Glutamatergic neuron (in vitro differentiated cells): ENCODE measurements at regions not wholly inside any gene's neighbourhood (a gene's known extent, or its start where the extent isn't known, plus 50 kb on each side); places are given as distances from the start of the nearest gene placed in this dataset.
A peak's percentile ranks its signal among the peaks of the same experiment; 100 is the strongest.

Experiments
- DNase-seq: peaks from one replicate; pipeline ENCODE4 v3.0.0; 2022
- H3K27ac Mint-ChIP-seq: one replicate; pipeline ENCODE4 v1.8.0; 2020; ENCODE audit warnings: mild to moderate bottlenecking, mixed read lengths, inconsistent platforms; ENCODE audit not compliant: unreplicated experiment
- H3K27me3 Mint-ChIP-seq: one replicate; pipeline ENCODE4 v1.8.0; 2020; ENCODE audit warnings: mild to moderate bottlenecking, moderate library complexity, mixed read lengths, inconsistent platforms; ENCODE audit not compliant: unreplicated experiment
- H3K36me3 Mint-ChIP-seq: one replicate; pipeline ENCODE4 v1.8.0; 2020; ENCODE audit warnings: mild to moderate bottlenecking, mixed read lengths, inconsistent platforms; ENCODE audit not compliant: unreplicated experiment
- H3K4me1 Mint-ChIP-seq: one replicate; pipeline ENCODE4 v1.8.0; 2020; ENCODE audit warnings: mild to moderate bottlenecking, low read depth, mixed read lengths, inconsistent platforms; ENCODE audit not compliant: unreplicated experiment
- H3K4me3 Mint-ChIP-seq: one replicate; pipeline ENCODE4 v1.8.0; 2020; ENCODE audit warnings: mild to moderate bottlenecking, mixed read lengths, inconsistent platforms; ENCODE audit not compliant: unreplicated experiment
- H3K9me3 Mint-ChIP-seq: one replicate; pipeline ENCODE4 v1.8.0; 2020; ENCODE audit warnings: mild to moderate bottlenecking, moderate library complexity, mixed read lengths, inconsistent platforms; ENCODE audit not compliant: unreplicated experiment
- TF ChIP-seq, protein P1 (sequence below): fragments of 200-600 bp; sonication (generic); IDR thresholded peaks from one replicate; pipeline ENCODE4 v1.5.0; 2021; ENCODE audit not compliant: partially characterized antibody, unreplicated experiment

DNA sequence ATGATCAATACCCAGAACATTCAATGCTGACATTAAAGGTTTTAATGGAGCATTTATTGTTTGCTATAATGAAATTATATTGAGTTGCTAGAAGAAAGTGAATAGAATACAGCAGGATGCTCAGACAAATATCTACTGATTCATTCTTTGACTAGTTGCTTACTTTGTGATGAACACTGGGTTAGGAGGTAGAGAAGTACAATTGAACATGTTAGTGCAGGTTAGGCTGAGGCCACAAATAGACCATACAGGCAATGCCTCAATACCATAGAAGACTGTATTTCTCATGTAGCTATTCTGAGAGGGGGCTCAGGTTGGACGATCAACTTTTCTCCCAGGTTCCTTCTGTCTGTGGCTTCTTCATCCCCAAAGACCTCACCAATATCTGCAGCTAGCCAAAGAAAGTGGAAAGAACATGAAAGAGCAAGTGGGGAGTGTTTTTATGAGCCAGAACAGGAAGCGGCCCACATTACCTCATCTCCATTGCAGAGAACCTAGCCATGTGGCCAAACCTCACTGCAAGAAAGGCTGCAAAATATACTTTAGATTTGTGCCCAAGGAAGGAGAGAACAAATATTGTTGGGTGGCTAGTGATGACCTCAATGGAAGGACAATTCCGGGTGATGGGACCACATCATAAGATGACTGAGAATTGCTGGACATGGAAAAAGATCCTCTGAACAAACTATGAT, 180.3 kb upstream of the GATB start:
- no peak overlapping the region for H3K27ac Mint-ChIP-seq
- no peak overlapping the region for H3K4me3 Mint-ChIP-seq
- peaks cover 9% of the 10 kb centered on the region for H3K4me1 Mint-ChIP-seq
- peaks cover 21% of the 10 kb centered on the region for H3K36me3 Mint-ChIP-seq
- DNase-seq, result no peak
- H3K9me3 Mint-ChIP-seq, result peaks cover 1% of the 10 kb centered on the region
- H3K27me3 Mint-ChIP-seq, result peaks cover 2% of the 10 kb centered on the region
- TF ChIP-seq, protein P1, sequence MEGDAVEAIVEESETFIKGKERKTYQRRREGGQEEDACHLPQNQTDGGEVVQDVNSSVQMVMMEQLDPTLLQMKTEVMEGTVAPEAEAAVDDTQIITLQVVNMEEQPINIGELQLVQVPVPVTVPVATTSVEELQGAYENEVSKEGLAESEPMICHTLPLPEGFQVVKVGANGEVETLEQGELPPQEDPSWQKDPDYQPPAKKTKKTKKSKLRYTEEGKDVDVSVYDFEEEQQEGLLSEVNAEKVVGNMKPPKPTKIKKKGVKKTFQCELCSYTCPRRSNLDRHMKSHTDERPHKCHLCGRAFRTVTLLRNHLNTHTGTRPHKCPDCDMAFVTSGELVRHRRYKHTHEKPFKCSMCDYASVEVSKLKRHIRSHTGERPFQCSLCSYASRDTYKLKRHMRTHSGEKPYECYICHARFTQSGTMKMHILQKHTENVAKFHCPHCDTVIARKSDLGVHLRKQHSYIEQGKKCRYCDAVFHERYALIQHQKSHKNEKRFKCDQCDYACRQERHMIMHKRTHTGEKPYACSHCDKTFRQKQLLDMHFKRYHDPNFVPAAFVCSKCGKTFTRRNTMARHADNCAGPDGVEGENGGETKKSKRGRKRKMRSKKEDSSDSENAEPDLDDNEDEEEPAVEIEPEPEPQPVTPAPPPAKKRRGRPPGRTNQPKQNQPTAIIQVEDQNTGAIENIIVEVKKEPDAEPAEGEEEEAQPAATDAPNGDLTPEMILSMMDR, result no peak

DNA sequence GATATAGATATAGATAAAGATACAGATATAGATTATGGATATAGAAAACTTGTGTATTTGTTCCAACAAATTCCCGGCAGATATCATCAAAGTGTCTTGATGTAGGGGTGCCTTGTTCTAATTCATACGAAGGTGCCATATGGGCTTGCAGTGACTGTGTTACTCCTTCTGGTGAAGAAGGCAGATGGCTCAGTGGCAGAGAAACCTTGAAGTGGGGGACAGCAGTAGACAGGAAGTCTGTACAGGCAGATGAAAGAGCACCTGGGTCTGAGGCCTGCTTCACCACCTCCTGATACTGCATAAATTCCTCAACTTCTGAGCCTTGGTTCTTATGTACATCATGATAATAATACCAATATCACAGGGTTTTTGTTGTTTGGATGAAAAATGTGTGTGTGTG, 179.5 kb upstream of the GATB start:
- TF ChIP-seq, protein P1, result no peak
- Mint-ChIP-seq H3K4me1 (peaks cover 9% of the 10 kb centered on the region), H3K9me3 (no peaks in the 10 kb centered on the region), H3K36me3 (peaks cover 19% of the 10 kb centered on the region), H3K27me3 (peaks cover 2% of the 10 kb centered on the region), H3K4me3 (no peak overlapping the region), H3K27ac (peak overlapping the region; percentile 69)
- DNase-seq, result no peak

DNA sequence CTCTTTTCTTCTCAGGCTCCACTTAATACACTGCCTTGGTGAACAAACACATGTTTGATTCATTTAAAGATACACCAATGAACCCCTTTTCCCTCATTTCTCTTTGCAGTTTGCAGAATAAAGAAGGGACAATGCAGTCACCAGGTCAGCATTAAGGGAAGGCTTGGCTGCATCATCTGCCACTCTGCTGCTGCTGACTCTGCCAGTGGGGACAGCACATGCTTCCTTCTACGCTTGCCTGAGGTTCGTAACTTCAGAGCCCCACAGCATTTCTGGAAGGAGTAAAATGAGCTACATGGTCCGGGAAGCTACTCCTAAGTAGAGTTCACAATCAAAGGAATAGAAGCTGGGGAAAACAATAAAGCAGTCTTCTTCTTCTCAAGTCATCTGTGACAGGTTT, 178.9 kb upstream of the GATB start:
- H3K36me3 Mint-ChIP-seq, result peaks cover 15% of the 10 kb centered on the region
- peaks cover 2% of the 10 kb centered on the region for H3K27me3 Mint-ChIP-seq
- no peaks in the 10 kb centered on the region for H3K9me3 Mint-ChIP-seq
- H3K27ac Mint-ChIP-seq, result no peak overlapping the region
- H3K4me1 Mint-ChIP-seq, result peaks cover 9% of the 10 kb centered on the region
- no peak for DNase-seq
- no peak overlapping the region for H3K4me3 Mint-ChIP-seq
- TF ChIP-seq, protein P1, result no peak

DNA sequence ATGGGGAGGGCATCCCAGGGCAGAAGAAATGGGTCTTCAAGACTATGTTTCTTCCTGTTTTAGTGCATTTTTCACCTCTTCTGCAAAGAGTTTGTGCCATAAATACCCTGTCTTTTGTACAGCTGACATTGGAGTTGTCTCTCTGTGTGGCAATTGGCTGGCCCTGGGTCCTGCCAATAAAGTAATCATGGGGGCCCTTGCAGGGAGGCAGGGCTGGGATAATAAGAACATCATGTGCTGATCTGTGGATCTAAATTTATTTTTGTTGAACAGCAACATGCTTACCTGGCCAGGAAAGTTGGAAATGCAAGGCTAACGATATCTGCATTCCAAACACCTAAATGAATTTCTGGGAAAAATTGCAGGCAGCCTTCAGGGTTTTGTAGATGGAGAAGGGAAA, 174.6 kb upstream of the GATB start:
- Mint-ChIP-seq H3K36me3 (no peaks in the 10 kb centered on the region), H3K4me3 (no peak overlapping the region), H3K4me1 (peaks cover 8% of the 10 kb centered on the region), H3K27ac (no peak overlapping the region), H3K27me3 (peaks cover 2% of the 10 kb centered on the region), H3K9me3 (no peaks in the 10 kb centered on the region)
- TF ChIP-seq, protein P1, result no peak
- no peak for DNase-seq

DNA sequence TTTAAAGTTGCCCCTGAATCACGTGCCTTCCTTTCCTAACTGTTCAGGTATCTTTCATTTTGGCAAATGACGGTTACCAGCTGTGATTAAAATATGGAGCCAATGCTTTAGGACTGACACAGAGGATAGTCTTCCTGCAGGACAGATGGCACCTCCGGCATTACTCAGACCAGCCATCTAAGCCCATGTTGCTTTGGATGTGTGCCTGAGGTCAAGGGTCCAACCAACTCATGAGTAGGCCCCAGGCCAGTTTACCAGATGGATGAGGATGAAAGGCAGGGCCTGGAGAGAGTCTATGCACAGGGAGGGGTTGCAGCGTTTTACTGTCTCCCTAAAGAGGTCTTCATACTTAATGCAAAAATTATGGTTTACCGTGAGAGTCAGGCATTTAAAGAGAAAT, 174.0 kb upstream of the GATB start:
- Mint-ChIP-seq H3K36me3 (no peaks in the 10 kb centered on the region), H3K4me3 (no peak overlapping the region), H3K27me3 (no peaks in the 10 kb centered on the region), H3K4me1 (peaks cover 4% of the 10 kb centered on the region), H3K9me3 (no peaks in the 10 kb centered on the region), H3K27ac (no peak overlapping the region)
- no peak for DNase-seq
- TF ChIP-seq, protein P1, result no peak
